ENCODE measurements at regions not wholly inside any gene's neighbourhood (a gene's known extent, or its start where the extent isn't known, plus 50 kb on each side); places are given as distances from the start of the nearest gene placed in this dataset.
"Not testable (repeated sequence)": the region's sequence is repeated elsewhere in the genome, so short reads cannot be mapped to it uniquely, and the experiment has no call there.

- TF ChIP-seq, protein P1, sequence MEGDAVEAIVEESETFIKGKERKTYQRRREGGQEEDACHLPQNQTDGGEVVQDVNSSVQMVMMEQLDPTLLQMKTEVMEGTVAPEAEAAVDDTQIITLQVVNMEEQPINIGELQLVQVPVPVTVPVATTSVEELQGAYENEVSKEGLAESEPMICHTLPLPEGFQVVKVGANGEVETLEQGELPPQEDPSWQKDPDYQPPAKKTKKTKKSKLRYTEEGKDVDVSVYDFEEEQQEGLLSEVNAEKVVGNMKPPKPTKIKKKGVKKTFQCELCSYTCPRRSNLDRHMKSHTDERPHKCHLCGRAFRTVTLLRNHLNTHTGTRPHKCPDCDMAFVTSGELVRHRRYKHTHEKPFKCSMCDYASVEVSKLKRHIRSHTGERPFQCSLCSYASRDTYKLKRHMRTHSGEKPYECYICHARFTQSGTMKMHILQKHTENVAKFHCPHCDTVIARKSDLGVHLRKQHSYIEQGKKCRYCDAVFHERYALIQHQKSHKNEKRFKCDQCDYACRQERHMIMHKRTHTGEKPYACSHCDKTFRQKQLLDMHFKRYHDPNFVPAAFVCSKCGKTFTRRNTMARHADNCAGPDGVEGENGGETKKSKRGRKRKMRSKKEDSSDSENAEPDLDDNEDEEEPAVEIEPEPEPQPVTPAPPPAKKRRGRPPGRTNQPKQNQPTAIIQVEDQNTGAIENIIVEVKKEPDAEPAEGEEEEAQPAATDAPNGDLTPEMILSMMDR (IDR thresholded peaks at IDR 0.05; ENCODE audit: insufficient read depth, low read length, missing control alignments) = no peak
- H3K4me3 ChIP-seq (ENCODE audit: low read depth, low read length) = no peak overlapping the region
- POLR2A ChIA-PET = no interaction called here
- DNase-seq (ENCODE audit: low read depth, low spot score) = no peak
- CTCF ChIA-PET = no interaction called here
Observed at GRCh38 chr14:77991128-77991772, 178.9 kb upstream of the NRXN3 start.

DNA sequence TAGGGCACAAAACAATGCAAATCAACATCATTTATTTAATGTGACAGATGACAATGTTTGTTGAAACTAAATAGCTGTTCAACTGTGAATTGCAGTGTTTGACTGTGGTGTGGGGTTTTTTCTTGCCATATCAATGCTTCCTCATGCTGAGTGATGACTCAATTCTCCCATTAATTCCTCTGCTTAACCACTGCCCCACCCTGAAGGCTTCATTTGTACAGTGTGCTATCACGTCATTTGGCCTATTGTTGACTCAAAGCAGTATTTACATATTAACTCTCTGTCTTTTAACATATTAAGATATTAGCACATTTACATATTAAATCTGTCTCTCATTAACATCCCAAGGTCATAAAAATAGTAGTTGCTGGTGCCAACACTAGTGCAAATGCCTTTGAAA lies 164.8 kb upstream of the NRXN3 start:
- DNase-seq (ENCODE audit: low read depth, low spot score) = no peak
- ChIA-PET POLR2A (no interaction called here), CTCF (no interaction called here)
- TF ChIP-seq, protein P1 (IDR thresholded peaks at IDR 0.05; ENCODE audit: insufficient read depth, low read length, missing control alignments) = no peak
- H3K4me3 ChIP-seq (ENCODE audit: low read depth, low read length) = no peak overlapping the region

DNA sequence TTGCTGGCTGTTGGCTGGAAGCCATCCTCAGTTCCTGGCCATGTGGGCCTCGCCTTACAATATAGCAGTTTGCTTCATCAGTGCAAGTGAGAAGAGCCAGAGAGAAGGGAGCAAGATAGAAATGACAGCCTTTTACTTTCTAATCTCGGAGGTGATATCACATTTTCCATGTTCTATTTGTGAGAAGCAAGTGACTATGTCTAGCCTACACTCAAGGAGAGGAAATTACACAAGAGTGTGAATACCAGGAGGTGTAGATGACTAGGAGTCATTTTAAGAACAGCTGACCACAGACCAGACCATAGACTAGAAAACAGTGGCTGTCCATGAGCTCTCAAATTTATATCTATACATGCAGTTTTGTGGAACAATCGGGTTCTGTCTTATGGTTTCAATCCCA lies 163.0 kb upstream of the NRXN3 start:
- ChIA-PET CTCF (no interaction called here), POLR2A (no interaction called here)
- TF ChIP-seq, protein P1 (IDR thresholded peaks at IDR 0.05; ENCODE audit: insufficient read depth, low read length, missing control alignments) = no peak
- H3K4me3 ChIP-seq (ENCODE audit: low read depth, low read length) = no peak overlapping the region
- DNase-seq (ENCODE audit: low read depth, low spot score) = no peak

DNA sequence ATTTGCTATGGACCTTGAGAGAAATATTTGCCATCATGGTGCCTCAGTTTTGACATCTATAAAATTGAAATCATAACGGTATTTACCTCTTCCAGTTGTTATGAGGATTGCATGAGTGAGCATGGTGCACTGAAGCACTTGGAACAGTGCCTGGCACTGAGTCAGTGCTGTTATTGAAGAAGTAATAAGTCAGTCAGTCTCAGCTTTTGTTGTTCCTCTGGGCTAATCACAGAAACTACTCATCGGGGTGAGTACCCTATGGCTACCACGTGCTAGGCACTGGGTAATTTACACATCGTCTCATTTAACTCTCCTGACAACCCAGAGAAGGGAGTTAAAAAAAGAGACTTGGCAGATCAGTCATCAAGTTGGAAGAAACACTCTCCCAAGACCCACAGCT lies 159.5 kb upstream of the NRXN3 start:
- POLR2A ChIA-PET = no interaction called here
- TF ChIP-seq, protein P1 (IDR thresholded peaks at IDR 0.05; ENCODE audit: insufficient read depth, low read length, missing control alignments) = no peak
- no peak overlapping the region for H3K4me3 ChIP-seq (ENCODE audit: low read depth, low read length)
- CTCF ChIA-PET = interaction anchor here (1.5 kb wide), 1 partner anchor 12 kb away, joined by 4 read pairs; no protein-coding TSS in a partner anchor
- no peak for DNase-seq (ENCODE audit: low read depth, low spot score)

GRCh38 chr14:78013911-78014310 lies 156.3 kb upstream of the NRXN3 start:
- H3K4me3 ChIP-seq (ENCODE audit: low read depth, low read length); CTCF ChIA-PET; DNase-seq (ENCODE audit: low read depth, low spot score); POLR2A ChIA-PET: not testable (repeated sequence)

DNA sequence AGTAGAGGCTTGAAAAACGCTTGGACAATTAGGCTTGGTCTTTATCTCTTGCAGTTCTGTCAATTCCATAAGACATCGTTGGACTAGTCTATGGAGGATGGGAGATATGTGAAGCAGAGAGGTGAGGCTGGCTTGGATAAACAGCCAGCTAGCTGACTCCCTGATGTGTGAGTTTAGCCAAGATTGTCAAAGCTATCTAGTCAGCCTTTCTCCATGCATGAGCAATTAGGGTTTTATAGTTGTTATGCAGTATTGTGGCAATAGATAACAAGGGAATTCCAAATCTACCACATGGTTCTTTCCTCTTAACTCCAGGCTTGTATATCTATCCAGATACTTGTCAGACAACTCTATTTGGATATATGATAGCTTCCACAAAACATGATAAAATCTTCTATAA lies 153.6 kb upstream of the NRXN3 start:
- H3K4me3 ChIP-seq (ENCODE audit: low read depth, low read length) = no peak overlapping the region
- POLR2A ChIA-PET = no interaction called here
- CTCF ChIA-PET = no interaction called here
- no peak for DNase-seq (ENCODE audit: low read depth, low spot score)
- TF ChIP-seq, protein P1 (IDR thresholded peaks at IDR 0.05; ENCODE audit: insufficient read depth, low read length, missing control alignments) = no peak

GRCh38 chr14:78018283-78018682 lies 151.9 kb upstream of the NRXN3 start:
- DNase-seq (ENCODE audit: low read depth, low spot score) = no peak
- H3K4me3 ChIP-seq (ENCODE audit: low read depth, low read length) = no peak overlapping the region
- ChIA-PET POLR2A (no interaction called here), CTCF (interaction anchor here (1.1 kb wide), 1 partner anchor 579 kb away, joined by 3 read pairs; no protein-coding TSS in a partner anchor)
- TF ChIP-seq, protein P1 (IDR thresholded peaks at IDR 0.05; ENCODE audit: insufficient read depth, low read length, missing control alignments) = no peak
